Cerebellar cortex (tissue), 1 donor: ENCODE measurements at regions not wholly inside any gene's neighbourhood (a gene's known extent, or its start where the extent isn't known, plus 50 kb on each side); places are given as distances from the start of the nearest gene placed in this dataset.
"Not testable (repeated sequence)": the region's sequence is repeated elsewhere in the genome, so short reads cannot be mapped to it uniquely, and the experiment has no call there.

Experiments
- DNase-seq: peaks from one replicate; pipeline ENCODE4 v3.0.0-alpha.2; 2015; ENCODE audit warnings: low spot score

GRCh38 chr1:55445416-55445815 is 230.3 kb upstream of the USP24 start:
- no peak for DNase-seq

GRCh38 chr1:55444667-55445066 is 229.5 kb upstream of the USP24 start:
- DNase-seq: no peak

GRCh38 chr1:55443175-55443915 is 228.2 kb upstream of the USP24 start:
- DNase-seq: peak; percentile 70

GRCh38 chr1:55441489-55441888 is 226.3 kb upstream of the USP24 start:
- no peak for DNase-seq

- no peak for DNase-seq
Measured at GRCh38 chr1:55437692-55438091, 222.5 kb upstream of the USP24 start.

GRCh38 chr1:55430720-55431119 is 215.6 kb upstream of the USP24 start:
- not testable (repeated sequence) for DNase-seq

- not testable (repeated sequence) for DNase-seq
Measured at GRCh38 chr1:55430206-55430605, 215.0 kb upstream of the USP24 start.

GRCh38 chr1:55428944-55429931 is 214.1 kb upstream of the USP24 start:
- peak; percentile 1 for DNase-seq

GRCh38 chr1:55428231-55428630 is 213.1 kb upstream of the USP24 start:
- DNase-seq: no peak

GRCh38 chr1:55427606-55428005 is 212.4 kb upstream of the USP24 start:
- no peak for DNase-seq

GRCh38 chr1:55426619-55427018 is 211.5 kb upstream of the USP24 start:
- no peak for DNase-seq

GRCh38 chr1:55426156-55426555 is 211.0 kb upstream of the USP24 start:
- DNase-seq: no peak

GRCh38 chr1:55425310-55425930 is 210.3 kb upstream of the USP24 start:
- DNase-seq: no peak

GRCh38 chr1:55423376-55423775 is 208.2 kb upstream of the USP24 start:
- no peak for DNase-seq

GRCh38 chr1:55420929-55421716 is 206.0 kb upstream of the USP24 start:
- no peak for DNase-seq

GRCh38 chr1:55420026-55420425 is 204.9 kb upstream of the USP24 start:
- no peak for DNase-seq

GRCh38 chr1:55418208-55419000 is 203.2 kb upstream of the USP24 start:
- DNase-seq: no peak

- no peak for DNase-seq
Measured at GRCh38 chr1:55416164-55416842, 201.1 kb upstream of the USP24 start.

GRCh38 chr1:55413286-55413685 is 198.1 kb upstream of the USP24 start:
- no peak for DNase-seq

GRCh38 chr1:55412060-55412459 is 196.9 kb upstream of the USP24 start:
- DNase-seq: no peak
